NCI-H1105 (cell line): ENCODE measurements at regions not wholly inside any gene's neighbourhood (a gene's known extent, or its start where the extent isn't known, plus 50 kb on each side); places are given as distances from the start of the nearest gene placed in this dataset.
"Not testable (repeated sequence)": the region's sequence is repeated elsewhere in the genome, so short reads cannot be mapped to it uniquely, and the experiment has no call there.

Experiments
- DNase-seq: peaks from one replicate; lab custom pipeline; 2025; lab: John Stamatoyannopoulos, UW

DNA sequence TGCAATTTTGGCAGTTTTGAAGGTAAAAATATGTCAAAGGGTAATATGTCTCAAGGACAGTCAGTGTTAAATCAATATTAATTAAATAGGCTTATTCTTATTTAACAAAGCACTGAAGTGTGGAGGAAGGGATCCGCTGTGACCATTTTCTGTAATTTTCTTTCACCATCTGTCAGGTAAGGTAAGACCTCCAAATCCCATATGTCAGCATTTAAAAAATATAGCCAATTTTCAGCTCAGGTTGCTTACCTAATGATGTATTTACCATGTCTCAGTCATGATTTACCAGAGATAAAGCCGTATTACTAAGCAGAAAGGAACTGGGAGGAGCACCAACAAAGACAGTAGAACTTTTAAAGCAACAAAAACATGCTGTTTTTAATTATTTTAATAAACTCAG is 683.9 kb downstream of the CCSER2 start:
- no peak for DNase-seq

DNA sequence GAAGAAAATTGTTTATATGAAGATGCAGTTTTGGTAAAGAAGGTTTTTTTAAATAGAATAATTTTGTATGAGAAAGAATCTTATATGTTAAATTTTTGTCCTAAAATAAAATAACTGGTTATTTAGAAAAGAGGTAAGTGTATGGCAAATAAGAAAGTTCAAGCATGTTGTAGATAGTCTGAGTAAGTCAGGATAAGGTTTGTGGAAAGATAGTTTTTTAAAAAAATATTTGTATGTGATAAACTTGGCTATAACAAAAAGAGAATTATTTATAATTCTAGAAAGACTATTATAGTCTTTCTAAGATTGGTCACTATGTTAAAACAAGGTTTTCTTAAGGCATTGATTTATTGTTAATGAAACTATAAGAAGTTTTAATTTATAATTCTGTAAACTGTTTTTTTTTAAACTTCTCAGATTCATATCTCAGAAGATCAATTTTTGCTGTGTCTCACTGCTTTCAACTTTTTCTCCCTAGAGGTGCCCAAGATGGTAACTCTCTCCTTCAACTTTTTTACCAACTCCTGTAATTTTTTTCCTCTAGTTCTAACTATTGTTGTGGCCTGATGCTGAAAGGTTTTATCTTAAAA is 698.6 kb downstream of the CCSER2 start:
- DNase-seq = no peak

DNA sequence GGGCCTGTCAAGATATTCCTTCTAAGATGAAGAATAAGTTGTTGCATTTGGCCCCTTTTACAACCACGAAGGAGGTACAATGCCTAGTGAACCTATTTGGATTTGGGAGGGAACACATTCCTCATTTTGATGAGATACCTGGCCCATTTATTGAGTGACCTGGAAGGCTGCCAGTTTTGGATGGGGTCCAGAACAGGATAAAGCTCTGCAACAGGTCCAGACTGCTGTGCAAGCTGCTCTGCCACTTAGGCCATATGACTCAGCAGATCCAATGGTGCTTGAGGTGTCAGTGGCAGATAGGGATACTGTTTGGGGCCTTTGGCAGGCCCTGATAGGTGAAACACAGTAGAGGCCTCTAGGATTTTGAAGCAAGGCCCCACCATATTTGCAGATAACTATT is 704.6 kb downstream of the CCSER2 start:
- DNase-seq = no peak

DNA sequence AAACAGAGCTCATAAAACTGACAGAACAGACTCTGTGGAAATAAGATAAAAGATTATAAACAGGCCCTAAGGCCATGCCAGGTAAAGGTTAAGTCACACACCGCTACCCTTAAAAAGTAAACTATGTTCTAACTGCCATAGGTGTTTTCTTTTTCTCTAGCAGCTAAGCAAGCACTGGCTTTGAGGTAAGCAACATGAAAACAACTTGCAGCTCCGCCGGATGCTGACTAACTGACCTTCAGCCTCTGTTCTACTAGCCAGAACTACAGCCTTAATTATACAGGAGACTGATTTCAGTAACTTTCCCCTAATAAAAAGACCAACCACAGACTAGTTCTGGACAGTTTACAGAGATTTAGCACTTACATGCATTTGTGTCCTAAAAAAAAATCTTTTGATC is 708.3 kb downstream of the CCSER2 start:
- DNase-seq = no peak

DNA sequence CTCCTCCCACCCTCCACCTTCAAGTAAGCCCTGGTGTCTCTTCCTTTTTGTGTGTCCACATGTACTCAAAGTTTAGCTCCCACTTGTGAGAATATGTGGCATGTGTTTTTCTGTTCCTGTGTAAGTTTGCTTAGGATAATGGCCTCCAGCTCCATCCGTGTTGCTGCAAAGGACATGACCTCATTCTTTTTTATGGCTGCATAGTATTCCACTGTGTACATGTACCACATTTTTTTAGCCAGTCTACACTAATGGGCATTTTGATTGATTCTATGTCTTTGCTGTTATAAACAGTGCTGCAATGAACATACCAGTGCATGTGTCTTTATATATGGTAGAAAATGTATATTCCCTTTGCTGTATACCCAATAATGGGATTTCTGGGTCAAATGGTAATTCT is 710.9 kb downstream of the CCSER2 start:
- no peak for DNase-seq

DNA sequence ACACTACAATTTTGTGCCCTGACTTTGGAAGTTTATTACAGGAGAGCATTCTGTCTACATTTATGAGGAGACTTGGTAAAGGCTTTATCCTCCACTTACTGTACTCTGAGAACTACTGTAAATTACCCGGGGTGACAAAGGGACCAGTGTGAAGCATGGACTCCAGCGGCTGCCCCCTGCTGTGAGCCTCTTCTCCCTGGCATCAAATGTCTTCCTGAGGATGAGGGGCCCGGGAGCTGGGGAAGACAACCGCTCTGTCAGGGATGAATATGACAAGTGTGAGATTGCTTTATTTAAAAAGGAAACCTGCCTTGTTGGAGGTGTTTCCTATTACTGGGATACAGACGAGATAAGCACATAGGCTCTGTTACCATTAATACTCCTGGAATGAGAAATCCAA is 714.8 kb downstream of the CCSER2 start:
- no peak for DNase-seq

DNA sequence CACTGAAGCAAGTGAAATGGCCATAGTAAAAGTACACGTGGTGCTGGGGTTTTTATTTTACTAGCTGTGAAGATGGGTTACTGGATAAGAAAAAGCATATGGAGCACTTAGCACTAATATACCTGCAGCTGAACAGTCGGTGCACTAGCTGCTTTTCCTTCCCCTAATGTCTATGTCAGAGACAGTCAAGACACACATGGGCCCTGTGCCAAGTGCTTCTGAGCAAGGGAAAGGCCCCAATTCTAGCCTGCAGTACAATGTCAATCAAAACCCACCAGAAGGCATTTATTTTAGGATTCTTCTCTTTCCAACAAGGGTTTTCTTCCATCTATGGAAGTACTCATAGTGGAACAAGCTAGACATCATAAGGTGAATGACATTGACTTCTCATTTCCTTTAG is 716.7 kb downstream of the CCSER2 start:
- no peak for DNase-seq

DNA sequence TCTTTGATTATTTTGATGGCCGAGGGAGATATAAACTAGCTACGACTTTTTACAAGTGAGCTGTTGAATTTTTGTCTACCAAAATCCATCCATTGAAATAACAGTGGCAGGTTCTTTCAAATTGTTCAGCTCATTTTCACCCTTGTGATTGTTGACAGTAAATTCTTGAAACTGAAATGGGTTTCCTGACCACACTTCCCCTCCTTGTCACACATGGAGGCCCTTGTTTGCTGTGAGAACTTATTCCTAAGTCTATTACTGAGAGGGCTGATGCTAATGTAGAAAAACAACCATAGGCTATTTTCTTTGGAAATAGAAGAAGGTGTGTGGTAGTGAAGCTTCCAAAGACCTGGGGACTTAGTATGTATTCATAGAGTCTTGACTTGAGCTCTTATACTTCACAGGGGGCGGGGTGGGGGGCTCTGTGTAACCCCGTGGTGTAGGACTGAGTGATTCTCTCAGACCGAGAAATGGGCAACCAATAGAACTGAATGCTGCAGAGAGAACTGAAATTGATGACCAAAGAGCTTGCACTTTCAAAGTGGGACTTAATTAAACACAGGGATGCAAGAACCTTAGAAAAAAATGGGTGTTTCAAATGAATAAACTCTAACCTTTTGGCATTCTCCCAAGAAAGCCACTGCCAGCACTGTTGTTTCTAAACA is 718.9 kb downstream of the CCSER2 start:
- no peak for DNase-seq

DNA sequence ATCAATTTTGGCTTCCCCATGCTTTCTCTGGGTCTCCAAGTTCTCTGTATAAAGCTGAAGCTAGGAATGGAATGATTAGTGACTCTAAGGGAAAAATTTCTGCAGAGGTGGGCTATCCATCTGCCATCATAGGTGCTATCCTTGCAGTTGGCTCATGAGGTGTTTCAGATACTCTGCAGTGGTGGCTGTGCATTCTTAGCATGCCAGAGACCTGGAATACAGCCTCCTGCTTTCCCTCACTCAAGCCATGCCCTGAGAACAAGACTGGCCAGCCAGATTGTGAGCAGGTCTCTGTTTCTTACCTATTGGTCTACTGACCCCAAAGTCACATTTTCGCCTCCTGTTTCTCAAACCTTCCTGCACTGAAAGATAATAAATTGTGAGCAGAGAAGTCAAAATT is 719.6 kb downstream of the CCSER2 start:
- DNase-seq = no peak

DNA sequence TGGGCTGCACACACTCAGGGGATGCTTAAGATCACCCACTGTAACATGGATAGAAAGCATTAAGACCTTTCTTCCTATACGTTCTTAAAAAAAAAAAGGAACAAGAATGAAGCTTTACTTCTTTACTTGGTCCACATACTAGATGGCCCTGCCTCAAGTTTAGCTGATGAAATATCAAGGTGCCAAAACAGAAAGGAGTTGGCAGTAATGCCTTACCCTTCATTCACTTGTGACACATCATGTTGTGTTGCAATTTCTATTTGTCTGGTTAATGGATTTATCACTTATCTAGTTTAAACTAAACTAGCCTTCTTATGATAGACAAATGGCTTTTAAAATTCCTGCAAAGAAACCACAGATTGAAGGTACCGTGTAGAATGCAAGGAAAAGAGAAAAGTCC is 720.3 kb downstream of the CCSER2 start:
- DNase-seq = no peak

DNA sequence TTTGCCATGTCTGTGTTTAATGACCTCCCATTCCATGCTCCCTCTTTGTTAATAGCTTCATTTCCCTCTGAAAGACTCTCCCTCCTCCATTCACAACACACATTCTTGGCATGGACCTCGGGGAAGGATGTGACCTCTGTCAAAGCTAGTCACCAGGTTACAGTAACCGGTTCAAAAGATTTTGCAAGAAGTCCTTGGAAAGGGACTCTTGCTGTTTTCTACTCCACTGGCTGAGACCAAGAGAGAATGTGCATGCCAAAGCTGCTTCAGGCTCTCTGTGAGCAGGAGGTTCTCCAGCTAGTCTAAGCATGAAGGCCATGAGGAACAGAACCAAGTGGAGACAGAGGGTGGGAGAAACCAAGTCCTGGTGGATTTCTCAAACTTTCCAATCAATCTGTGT is 732.6 kb downstream of the CCSER2 start:
- DNase-seq = no peak

DNA sequence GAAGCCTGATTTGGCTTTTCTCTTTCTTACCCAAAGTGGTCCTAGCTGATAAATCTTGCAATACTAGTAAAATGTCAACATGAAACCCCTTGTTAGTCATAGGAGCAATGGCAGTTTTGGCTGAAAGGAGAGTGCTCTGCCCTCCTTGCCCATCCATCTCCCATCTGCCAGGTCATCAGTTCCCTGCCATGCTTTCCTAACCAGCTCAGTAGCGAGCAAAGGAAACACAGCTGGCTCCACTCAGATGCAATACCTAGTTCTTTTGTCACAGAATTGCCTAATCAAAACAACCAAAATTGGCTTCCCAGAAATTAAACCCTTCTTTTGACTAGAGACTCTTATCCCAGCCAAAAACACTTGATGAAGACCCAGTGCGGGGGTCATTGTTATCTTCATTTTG is 733.0 kb downstream of the CCSER2 start:
- DNase-seq = no peak

DNA sequence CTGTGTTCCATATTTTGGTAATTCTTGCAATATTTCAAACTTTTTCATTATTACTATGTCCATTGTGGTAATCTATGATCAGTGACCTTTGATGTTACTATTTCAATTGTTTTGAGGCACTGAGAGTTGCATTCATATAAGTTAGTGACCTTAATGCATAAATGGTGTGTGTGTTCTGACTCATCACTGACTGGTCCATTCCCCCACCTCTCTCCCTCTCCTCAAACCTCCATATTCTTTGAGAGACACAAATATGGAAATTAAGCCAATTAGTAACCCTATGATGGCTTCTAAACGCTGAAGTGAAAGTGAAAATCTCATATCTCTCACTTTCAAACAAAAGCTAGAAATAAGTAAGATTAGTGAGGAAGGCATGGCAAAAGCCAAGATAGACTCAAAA is 739.6 kb downstream of the CCSER2 start:
- no peak for DNase-seq

DNA sequence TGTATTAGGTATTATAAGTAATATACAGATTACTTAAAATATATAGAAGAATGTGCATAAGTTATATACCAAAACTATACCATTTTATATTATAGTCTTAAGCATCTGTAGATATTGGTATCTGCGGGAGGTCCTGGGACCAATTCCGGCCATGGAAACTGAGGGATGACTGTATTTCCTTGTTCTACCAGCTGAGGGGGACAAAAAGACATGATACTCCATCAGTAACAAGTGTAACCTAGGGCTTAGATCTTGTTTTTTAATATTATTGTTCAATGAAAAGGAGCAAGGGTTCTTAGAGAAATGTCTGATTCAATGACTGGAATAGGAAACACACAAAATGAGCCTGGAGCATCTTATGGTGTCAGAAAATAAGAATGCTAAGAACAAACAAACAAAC is 752.5 kb downstream of the CCSER2 start:
- DNase-seq = no peak

DNA sequence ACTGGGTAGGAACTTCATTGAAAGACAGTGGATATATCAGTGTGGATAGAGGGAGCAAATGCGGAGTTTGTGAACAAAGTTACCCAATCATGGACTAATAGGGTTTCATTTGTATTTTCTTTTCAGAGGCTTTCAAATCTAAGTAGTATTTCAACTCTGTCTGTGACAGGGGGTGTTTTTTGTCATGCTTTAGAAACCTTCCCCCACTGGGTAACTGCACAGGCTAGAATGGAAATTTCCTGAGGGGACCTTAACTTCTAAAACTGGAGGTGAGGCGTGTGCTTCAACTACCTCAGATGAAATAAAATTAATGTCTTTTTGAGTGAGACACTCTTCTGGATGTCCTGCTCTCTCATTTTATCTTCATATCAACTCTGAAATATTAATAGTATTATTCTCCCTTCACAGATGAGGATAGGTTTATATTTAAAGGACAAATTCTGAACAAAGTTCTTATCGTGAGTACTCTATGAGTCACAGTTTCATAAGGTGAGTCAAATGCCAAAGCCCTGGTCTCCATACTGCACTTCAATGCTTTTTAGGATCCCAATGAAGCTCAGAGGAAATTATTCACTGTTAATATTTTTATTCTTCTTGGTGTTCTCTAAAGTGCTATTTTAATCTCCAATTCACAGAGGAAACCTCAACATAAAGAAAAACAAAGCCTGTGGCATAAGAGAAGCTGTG is 770.6 kb downstream of the CCSER2 start:
- no peak for DNase-seq

DNA sequence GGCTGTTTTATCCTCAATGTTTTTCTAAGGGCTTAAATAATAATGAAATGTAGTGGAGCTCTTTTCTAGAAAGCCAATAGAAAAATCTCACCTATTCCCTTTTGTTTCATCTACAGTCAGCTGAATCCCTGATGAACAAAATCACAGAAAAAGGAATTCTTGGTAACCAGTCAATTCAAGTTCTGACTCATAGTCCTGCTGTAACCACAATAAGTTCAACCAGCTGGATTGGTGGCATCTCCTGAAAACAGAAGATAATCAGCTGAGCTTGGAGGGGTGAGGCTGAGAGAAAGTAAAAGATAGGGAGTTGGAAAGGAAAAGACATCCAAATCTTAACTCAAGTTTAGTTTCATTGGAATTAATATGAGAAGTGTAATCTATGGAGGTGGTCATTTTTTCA is 772.1 kb downstream of the CCSER2 start:
- DNase-seq = no peak

DNA sequence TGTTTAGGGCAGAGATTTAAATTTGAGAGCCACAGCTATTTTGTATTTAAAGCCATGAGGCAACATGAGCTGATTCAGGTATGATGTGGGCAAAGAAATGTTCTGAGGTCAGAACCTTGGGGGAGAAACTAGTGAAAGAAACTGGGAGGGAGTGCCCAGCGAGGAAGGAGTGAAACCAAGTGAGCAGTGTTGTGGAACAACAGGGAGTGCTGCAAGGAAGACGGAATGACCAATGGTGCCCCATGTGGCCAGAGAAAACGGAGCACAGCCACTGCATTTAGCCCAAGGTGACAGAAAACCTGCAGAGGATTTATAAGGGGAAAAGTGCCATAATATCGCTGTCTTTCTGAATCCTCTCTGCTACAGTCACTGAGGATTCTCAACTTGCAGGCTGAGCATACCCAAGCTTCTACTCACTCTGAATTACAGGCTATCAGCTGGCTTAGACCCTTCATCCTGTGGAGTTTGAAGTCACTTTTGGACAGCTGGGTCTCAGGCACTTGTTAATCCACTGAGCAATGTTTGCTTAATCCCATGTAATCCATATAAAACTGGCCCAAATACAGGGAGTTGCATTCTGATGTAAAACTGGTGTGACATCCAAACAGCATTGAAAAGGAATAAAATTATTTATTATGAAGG is 777.3 kb downstream of the CCSER2 start:
- no peak for DNase-seq

DNA sequence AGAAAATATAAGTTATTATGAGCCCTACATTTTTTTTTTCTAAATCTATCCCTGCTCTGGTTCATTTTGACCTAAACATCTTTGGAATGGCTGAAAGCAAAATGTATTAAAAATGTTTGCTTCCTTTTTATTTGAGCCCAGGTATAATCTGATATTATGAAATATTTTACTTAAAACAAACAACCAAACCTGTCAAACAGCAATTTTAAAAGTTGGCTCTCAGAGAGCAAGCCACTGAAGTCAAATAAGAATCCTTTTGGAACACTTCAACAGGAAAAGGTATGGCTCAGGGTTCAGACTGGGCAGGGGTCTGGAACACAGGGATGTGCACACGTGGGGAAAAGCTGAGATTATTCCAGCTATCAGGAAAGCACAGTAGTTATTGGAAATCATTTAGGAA is 782.9 kb downstream of the CCSER2 start:
- no peak for DNase-seq

DNA sequence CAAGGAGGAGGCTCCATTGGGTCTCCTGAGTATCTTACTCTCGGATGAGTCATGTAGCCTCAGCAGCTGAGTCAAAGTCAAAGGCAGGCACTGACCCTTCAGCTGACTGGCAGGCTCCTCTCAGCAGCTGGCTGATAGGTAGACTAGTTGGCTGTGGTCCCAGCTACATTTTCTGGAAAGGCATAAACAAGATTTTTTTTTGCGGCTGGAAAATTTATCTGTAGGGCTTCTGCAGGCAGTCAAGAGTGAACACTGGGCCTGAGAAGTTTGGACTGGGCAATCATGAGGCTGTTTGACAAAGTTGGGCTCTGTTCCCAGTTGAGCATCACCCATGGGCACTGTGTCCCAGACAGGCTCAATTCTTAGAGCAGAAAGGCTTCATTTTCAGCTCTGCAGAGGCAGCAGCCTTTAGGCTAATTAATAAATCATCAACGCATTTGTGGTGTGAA is 796.2 kb downstream of the CCSER2 start:
- peak; percentile 69 for DNase-seq

DNA sequence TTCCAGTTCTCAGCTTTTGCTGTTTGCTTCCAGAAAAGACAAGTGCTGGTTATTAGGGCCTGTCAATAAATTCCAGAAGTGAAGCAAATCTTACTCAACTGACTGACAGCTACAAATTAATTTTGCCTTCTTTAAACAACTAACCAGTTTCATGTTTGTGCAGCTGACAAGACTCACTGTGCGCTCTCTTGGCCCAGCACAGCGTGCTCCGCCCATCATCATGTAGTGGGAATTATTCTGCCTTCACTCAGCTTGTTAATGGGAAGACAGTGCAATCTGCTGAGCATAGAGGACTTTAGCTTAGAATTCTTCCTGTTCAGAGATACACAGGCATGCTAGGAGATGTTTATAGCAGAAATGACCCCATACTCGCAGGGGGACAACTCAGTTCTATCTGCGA is 808.9 kb downstream of the CCSER2 start:
- DNase-seq = no peak

DNA sequence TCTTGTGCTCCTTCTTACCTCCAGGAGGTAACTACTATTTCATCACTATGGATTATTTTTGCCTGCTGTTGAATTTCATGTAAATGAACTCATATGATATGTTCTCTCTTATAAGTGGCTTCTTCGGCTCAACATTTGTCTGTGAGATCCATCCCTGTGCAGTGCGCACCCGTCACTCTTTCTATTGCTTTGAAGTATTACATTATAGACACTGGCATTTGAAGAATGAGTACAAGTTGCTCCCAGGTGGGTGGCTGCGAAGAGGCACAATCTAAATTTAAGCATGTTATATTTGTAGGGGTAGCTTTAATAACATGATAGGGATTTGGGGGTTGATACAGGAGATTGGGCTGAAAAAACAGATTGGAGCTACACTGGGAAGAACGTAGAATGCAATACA is 809.7 kb downstream of the CCSER2 start:
- DNase-seq = no peak

DNA sequence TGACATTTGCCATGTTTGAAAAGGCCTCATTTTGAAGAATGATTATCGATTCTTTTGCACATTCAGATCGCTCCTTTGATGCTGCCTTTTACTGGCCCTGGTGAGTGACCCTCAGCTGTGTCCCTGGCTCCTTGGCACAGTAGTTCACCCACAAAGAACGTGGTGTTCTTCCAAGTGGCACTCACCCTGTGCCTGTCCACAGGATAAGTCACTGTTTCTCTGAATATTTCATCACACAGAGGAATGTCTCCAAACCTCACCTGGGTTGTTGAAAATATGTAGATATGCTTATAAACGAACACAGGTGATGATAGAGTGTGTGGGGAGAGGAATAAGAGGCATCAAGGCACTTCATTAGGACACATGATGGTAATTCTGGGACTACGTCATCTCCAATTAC is 810.7 kb downstream of the CCSER2 start:
- no peak for DNase-seq

DNA sequence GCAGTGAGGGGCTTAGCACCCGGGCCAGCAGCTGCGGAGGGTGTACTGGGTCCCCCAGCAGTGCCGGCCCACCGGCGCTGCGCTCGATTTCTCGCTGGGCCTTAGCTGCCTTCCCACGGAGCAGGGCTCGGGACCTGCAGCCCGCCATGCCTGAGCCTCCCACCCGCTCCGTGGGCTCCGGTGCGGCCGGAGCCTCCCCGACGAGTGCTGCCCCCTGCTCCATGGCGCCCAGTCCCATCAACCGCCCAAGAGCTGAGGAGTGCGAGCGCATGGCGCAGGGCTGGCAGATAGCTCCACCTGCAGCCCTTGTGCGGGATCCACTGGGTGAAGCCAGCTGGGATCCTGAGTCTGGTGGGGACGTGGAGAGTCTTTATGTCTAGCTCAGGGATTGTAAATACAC is 813.1 kb downstream of the CCSER2 start:
- DNase-seq = not testable (repeated sequence)
